Mucosa of gallbladder (tissue), 1 donor: ENCODE measurements at regions not wholly inside any gene's neighbourhood (a gene's known extent, or its start where the extent isn't known, plus 50 kb on each side); places are given as distances from the start of the nearest gene placed in this dataset.

Experiments
- DNase-seq: peaks from one replicate; pipeline ENCODE4 v3.0.0-alpha.2; 2020; ENCODE audit warnings: low spot score
- donor health status: DM: no; HTN: no; CAD: no.

GRCh38 chr2:234677758-234678538 is 181.1 kb upstream of the ARL4C start:
- DNase-seq = no peak

GRCh38 chr2:234676783-234677450 is 180.0 kb upstream of the ARL4C start:
- no peak for DNase-seq

GRCh38 chr2:234676109-234676782 is 179.4 kb upstream of the ARL4C start:
- no peak for DNase-seq

- DNase-seq = no peak
These were observed 177.9 kb upstream of the ARL4C start for GRCh38 chr2:234674781-234675201.

GRCh38 chr2:234673961-234674759 is 177.3 kb upstream of the ARL4C start:
- DNase-seq = no peak

GRCh38 chr2:234673501-234673900 is 176.6 kb upstream of the ARL4C start:
- no peak for DNase-seq

- no peak for DNase-seq
These were observed 175.7 kb upstream of the ARL4C start for GRCh38 chr2:234672498-234673150.

GRCh38 chr2:234671716-234672115 is 174.8 kb upstream of the ARL4C start:
- DNase-seq = no peak

GRCh38 chr2:234671231-234671630 is 174.3 kb upstream of the ARL4C start:
- peak; percentile 6 for DNase-seq

- no peak for DNase-seq
These were observed 173.9 kb upstream of the ARL4C start for GRCh38 chr2:234670806-234671205.

GRCh38 chr2:234670052-234670451 is 173.2 kb upstream of the ARL4C start:
- DNase-seq = no peak

- peak; percentile 9 for DNase-seq
These were observed 172.7 kb upstream of the ARL4C start for GRCh38 chr2:234669621-234670020.

- no peak for DNase-seq
These were observed 172.1 kb upstream of the ARL4C start for GRCh38 chr2:234669001-234669400.

GRCh38 chr2:234666911-234667310 is 170.0 kb upstream of the ARL4C start:
- no peak for DNase-seq

- DNase-seq = no peak
These were observed 168.4 kb upstream of the ARL4C start for GRCh38 chr2:234665304-234665703.

GRCh38 chr2:234661849-234662248 is 165.0 kb upstream of the ARL4C start:
- no peak for DNase-seq

- DNase-seq = no peak
These were observed 164.3 kb upstream of the ARL4C start for GRCh38 chr2:234661175-234661574.

GRCh38 chr2:234655706-234656105 is 158.8 kb upstream of the ARL4C start:
- DNase-seq = no peak

GRCh38 chr2:234650911-234651310 is 154.0 kb upstream of the ARL4C start:
- no peak for DNase-seq

- no peak for DNase-seq
These were observed 153.1 kb upstream of the ARL4C start for GRCh38 chr2:234649951-234650350.

- no peak for DNase-seq
These were observed 146.5 kb upstream of the ARL4C start for GRCh38 chr2:234643407-234643806.
